ENCODE measurements at regions not wholly inside any gene's neighbourhood (a gene's known extent, or its start where the extent isn't known, plus 50 kb on each side); places are given as distances from the start of the nearest gene placed in this dataset.

DNA sequence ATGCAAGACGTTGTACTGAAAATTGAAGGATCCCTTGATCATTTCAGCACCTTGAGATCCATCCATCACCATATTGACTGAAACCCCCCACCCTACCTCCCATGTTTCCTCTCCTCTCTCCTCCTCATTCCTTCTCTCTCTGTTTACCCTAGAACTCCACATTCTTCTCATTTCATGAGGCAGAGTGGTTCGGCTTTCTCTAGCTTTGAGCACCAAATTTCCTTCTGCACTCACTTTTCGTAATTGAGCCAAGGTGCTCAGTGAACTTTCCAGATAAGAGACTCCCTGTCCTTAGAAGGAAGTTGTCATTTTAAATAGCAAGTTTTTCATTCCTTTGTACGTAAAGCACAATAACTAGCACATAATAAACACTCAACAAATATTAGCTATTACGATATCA is 108.3 kb upstream of the SLC34A2 start:
- TF ChIP-seq, protein P1, sequence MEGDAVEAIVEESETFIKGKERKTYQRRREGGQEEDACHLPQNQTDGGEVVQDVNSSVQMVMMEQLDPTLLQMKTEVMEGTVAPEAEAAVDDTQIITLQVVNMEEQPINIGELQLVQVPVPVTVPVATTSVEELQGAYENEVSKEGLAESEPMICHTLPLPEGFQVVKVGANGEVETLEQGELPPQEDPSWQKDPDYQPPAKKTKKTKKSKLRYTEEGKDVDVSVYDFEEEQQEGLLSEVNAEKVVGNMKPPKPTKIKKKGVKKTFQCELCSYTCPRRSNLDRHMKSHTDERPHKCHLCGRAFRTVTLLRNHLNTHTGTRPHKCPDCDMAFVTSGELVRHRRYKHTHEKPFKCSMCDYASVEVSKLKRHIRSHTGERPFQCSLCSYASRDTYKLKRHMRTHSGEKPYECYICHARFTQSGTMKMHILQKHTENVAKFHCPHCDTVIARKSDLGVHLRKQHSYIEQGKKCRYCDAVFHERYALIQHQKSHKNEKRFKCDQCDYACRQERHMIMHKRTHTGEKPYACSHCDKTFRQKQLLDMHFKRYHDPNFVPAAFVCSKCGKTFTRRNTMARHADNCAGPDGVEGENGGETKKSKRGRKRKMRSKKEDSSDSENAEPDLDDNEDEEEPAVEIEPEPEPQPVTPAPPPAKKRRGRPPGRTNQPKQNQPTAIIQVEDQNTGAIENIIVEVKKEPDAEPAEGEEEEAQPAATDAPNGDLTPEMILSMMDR (IDR thresholded peaks at IDR 0.05) = no peak
- TF ChIP-seq POLR2A (IDR thresholded peaks at IDR 0.05) = no peak
